HTR-8/SVneo (cell line): ENCODE measurements at regions not wholly inside any gene's neighbourhood (a gene's known extent, or its start where the extent isn't known, plus 50 kb on each side); places are given as distances from the start of the nearest gene placed in this dataset.

ENCODE experiments used
- DNase-seq: peaks from one replicate; pipeline ENCODE4 v3.0.0; 2011; ENCODE audit warnings: low spot score, mixed read lengths; ENCODE audit not compliant: insufficient read length
- FAIRE-seq: peaks from 2 replicates; lab custom pipeline; 2011; peaks lifted over from hg19 to GRCh38; lab: Jason Lieb, UNC

- FAIRE-seq (no peak), DNase-seq (no peak)
Measured at GRCh38 chr17:69967910-69968411, 107.1 kb upstream of the KCNJ16 start.

- no peak for DNase-seq
- FAIRE-seq: no peak
Measured at GRCh38 chr17:69969897-69970296, 105.1 kb upstream of the KCNJ16 start.

DNA sequence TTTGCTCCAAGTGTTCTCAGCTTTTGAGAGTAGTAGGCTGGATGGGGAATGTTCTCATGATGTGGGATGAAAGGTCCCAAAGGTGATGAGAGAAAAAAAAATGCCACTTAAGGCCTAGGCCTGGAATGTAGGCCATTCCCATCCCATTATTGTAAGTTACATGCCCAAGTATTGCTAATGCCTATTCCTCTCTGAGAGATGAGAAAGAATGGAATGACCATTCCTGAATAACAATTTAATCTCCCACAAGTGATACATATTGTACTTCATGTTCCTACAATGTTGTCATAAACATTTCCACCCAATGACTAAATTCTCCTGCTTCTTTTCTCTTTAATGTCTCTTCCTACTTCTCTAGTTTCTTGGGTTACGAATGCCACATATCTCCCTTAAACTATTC lies 102.8 kb upstream of the KCNJ16 start:
- FAIRE-seq (peak; percentile 59), DNase-seq (no peak)

DNA sequence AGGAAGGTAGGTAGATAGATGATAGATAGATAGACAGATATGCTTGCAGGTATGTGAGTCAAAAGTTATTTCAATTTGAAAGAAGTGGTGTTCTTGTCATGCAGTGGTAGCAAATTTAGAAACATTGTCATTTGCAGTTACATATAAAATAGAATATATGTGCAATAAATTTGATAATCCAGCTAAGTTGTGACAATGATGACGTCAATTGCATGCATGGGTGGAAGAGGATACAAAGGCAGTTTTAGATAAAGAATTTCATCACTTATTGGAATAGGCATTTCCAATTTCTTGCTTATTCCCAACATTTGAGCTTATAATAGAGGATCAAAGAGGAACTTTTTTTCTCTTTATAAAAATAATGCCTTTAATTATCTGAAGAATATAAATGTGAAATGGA lies 99.2 kb upstream of the KCNJ16 start:
- no peak for FAIRE-seq
- no peak for DNase-seq

DNA sequence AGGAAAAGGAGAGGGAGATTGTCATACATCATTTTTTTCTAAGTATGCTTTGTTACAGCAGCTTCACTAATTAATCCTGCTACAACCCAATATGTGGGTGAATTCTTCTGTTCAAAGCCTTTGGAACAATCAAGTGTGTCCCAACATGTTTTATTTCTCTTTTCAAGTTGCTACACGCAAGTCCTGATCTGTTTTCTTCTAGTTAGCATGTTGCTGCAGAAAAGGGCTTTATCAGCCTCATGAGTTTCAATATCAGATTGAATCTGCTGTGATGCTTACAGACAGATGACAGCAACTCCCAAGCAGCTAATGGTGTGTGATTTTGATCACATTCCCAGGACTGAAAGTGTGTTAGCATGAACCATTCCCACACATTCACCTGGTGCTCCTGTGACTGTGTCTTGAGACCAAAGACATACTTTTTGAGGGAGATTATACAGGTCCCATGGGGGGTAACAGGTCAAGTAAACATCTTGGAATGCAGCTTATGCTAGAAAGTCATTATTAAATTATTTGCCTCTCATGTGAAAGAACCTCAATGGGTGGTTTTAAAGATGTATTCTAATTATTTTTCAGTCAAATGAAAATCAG lies 96.9 kb upstream of the KCNJ16 start:
- FAIRE-seq (no peak), DNase-seq (no peak)

- FAIRE-seq (no peak), DNase-seq (no peak)
Measured at GRCh38 chr17:69981441-69981840, 93.6 kb upstream of the KCNJ16 start.

DNA sequence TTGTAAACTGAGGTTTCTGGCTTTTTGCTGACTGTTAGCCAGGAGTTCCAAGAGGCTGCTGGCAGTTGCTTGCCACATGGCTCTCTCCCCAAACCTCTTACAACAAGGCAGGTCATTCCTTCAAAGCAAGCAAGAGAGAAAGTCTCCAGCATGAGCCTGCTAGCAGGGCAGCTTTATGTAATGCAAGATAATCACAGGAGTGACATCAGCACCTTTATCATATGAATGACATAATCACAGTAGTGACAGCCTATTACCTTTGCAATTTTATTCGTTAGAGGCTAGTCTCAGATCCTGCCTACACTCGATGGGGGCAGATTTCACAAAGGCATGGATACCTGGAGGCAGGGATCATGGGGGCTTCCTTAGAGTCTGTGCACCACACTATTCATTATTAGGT lies 79.5 kb upstream of the KCNJ16 start:
- DNase-seq: no peak
- no peak for FAIRE-seq

- no peak for FAIRE-seq
- no peak for DNase-seq
Measured at GRCh38 chr17:69997332-69997731, 77.7 kb upstream of the KCNJ16 start.

DNA sequence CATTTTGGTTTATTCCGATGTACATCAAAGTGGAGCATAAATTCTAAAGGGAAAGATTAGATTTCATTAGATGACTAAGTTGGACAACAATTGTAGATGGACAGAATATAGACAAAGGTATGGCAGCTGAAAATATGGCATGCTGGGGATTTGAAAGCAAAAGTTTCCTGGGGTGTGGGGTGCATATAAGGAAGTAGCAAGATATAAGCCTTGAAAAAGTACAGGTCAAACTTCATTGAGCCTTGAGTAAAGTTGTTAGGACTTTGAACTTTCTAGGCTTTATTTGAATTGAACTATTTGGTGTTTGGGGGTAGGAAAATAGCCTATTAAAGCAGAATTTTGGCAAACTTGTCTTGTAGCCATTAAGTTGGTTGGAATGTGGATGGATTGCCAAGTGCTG lies 75.8 kb upstream of the KCNJ16 start:
- no peak for FAIRE-seq
- no peak for DNase-seq

GRCh38 chr17:70006159-70006558 lies 68.9 kb upstream of the KCNJ16 start:
- no peak for DNase-seq
- no peak for FAIRE-seq

DNA sequence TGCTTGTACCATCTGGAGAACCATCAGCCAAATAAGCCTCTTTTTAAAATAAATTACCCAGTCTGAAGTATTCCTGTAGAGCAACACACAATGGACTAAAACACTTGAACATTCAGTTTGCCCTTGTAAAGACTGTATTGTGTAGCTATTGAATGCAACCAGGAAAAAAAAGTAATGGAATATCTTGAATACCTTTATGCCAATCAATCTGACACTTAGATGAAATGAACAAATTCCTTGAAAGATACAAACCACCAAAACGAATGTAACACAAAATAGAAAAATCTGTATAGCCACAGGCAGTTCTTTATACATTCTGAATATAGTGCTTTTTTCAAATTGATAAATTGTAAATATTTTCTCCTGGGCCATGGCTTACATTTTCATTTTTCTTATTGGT lies 63.3 kb upstream of the KCNJ16 start:
- FAIRE-seq: no peak

DNA sequence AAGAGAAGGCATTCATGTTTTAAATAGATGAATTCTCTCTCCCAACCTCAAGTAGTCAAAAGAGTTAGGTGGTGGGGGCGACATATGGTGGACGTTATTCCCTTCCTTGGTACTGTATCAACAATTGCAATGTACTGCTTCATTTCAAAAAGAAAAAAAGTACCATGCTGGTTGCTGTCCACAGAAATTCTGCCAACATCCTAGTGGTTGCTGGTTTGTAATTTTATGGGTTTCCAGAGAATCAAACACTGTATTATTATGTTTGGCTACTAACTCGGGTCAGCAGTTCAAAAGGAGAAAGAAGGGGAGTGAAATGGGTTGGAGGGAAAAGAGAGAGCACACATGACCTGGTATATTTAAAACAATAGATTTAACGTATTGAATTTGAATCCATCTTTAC lies 61.1 kb upstream of the KCNJ16 start:
- FAIRE-seq (no peak), DNase-seq (no peak)

More for the DNA sequence above, 63.3 kb upstream of the KCNJ16 start:
- no peak for DNase-seq

GRCh38 chr17:70017112-70017511 lies 57.9 kb upstream of the KCNJ16 start:
- DNase-seq (no peak), FAIRE-seq (no peak)

DNA sequence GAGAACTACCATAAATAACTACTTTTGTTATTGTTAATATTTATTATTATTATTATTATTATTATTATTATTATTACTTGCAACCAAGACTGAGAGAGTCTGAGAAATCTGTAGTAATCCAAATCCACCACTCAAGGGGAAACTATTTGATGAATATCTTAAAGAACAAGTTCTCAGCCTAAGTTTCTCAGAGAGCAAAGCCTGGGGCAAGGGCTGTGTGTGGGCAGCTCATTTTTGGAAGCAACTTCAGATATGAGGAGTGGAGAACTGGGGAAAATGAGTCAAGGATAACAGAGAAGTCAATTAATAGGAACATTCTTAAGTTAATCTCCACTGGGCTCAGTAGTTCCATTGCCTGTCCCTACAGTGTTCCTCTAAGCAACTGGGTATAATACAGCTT lies 57.1 kb upstream of the KCNJ16 start:
- no peak for FAIRE-seq

DNA sequence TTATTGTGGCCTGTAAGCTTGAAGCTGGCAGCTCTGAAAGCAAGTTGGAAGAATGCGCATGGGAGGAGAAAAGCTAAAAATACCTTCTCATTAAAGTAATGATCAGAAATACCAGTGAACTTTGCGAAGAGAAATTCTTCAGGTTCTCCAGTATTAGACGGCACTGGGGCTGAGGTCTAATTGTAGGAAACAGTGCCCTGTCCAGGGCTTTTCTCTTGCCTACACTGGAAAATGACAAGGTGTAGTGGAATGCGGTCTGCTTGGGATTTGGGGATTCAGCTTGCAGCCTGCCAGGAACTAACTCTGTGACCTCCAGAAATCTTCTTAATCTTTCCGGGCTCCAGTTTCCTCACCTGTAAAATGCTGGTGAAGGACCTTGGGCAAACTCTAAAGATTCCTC lies 53.3 kb upstream of the KCNJ16 start:
- no peak for DNase-seq
- no peak for FAIRE-seq

More for the DNA sequence above, 57.1 kb upstream of the KCNJ16 start:
- DNase-seq: no peak

- FAIRE-seq (no peak), DNase-seq (no peak)
Measured at GRCh38 chr17:70022175-70022574, 52.9 kb upstream of the KCNJ16 start.

GRCh38 chr17:70024253-70024652 lies 50.8 kb upstream of the KCNJ16 start:
- FAIRE-seq: no peak

More at GRCh38 chr17:70024253-70024652, 50.8 kb upstream of the KCNJ16 start:
- DNase-seq: no peak
